GOT3 (cell line): ENCODE measurements at regions not wholly inside any gene's neighbourhood (a gene's known extent, or its start where the extent isn't known, plus 50 kb on each side); places are given as distances from the start of the nearest gene placed in this dataset.
"Not testable (repeated sequence)": the region's sequence is repeated elsewhere in the genome, so short reads cannot be mapped to it uniquely, and the experiment has no call there.

Source experiments
- DNase-seq: peaks from one replicate; lab custom pipeline; 2025; ENCODE audit warnings: mixed read lengths; lab: John Stamatoyannopoulos, UW

GRCh38 chr6:103908898-103909297 is 950.8 kb downstream of the HACE1 start:
- DNase-seq, result no peak

GRCh38 chr6:103895136-103895535 is 964.6 kb downstream of the HACE1 start:
- DNase-seq, result no peak

- DNase-seq, result no peak
These were observed 966.6 kb downstream of the HACE1 start for GRCh38 chr6:103893141-103893581.

GRCh38 chr6:103886951-103887350 is 972.8 kb downstream of the HACE1 start:
- DNase-seq, result no peak

- no peak for DNase-seq
These were observed 974.3 kb downstream of the HACE1 start for GRCh38 chr6:103885446-103885845.

- no peak for DNase-seq
These were observed 979.9 kb downstream of the HACE1 start for GRCh38 chr6:103879800-103880199.

GRCh38 chr6:103875221-103875620 is 984.5 kb downstream of the HACE1 start:
- no peak for DNase-seq

GRCh38 chr6:103874575-103874974 is 985.1 kb downstream of the HACE1 start:
- DNase-seq, result no peak

GRCh38 chr6:103872678-103873077 is 987.0 kb downstream of the HACE1 start:
- no peak for DNase-seq

- no peak for DNase-seq
These were observed 987.5 kb downstream of the HACE1 start for GRCh38 chr6:103872233-103872632.

- DNase-seq, result no peak
These were observed 988.7 kb downstream of the HACE1 start for GRCh38 chr6:103870970-103871369.

- DNase-seq, result no peak
These were observed 997.4 kb downstream of the HACE1 start for GRCh38 chr6:103862297-103862696.

- no peak for DNase-seq
These were observed 1001.7 kb downstream of the HACE1 start for GRCh38 chr6:103858003-103858402.

GRCh38 chr6:103855750-103856149 is 1004.0 kb downstream of the HACE1 start:
- no peak for DNase-seq

- DNase-seq, result no peak
These were observed 1005.7 kb downstream of the HACE1 start for GRCh38 chr6:103854059-103854458.

- no peak for DNase-seq
These were observed 1021.3 kb downstream of the HACE1 start for GRCh38 chr6:103838457-103838856.

- DNase-seq, result no peak
These were observed 1033.5 kb downstream of the HACE1 start for GRCh38 chr6:103826209-103826608.

GRCh38 chr6:103820148-103820547 is 1039.6 kb downstream of the HACE1 start:
- DNase-seq, result no peak

- DNase-seq, result no peak
These were observed 1040.2 kb downstream of the HACE1 start for GRCh38 chr6:103819509-103819908.

GRCh38 chr6:103812970-103813369 is 1046.7 kb downstream of the HACE1 start:
- DNase-seq, result no peak

- not testable (repeated sequence) for DNase-seq
These were observed 1057.7 kb downstream of the HACE1 start for GRCh38 chr6:103801901-103802479.

- DNase-seq, result no peak
These were observed 1059.6 kb downstream of the HACE1 start for GRCh38 chr6:103799971-103800670.

- no peak for DNase-seq
These were observed 1061.6 kb downstream of the HACE1 start for GRCh38 chr6:103798166-103798565.

GRCh38 chr6:103797738-103798137 is 1062.0 kb downstream of the HACE1 start:
- DNase-seq, result no peak
